Right forelimb (tissue), 1 donor: ENCODE measurements at regions not wholly inside any gene's neighbourhood (a gene's known extent, or its start where the extent isn't known, plus 50 kb on each side); places are given as distances from the start of the nearest gene placed in this dataset.
A peak's percentile ranks its signal among the peaks of the same experiment; 100 is the strongest.

ENCODE experiments used
- DNase-seq: peaks from one replicate; pipeline ENCODE4 v3.0.0-alpha.2; 2018

GRCh38 chr10:128286762-128287500 is 160.7 kb upstream of the MKI67 start:
- DNase-seq: no peak

- no peak for DNase-seq
These were observed 161.7 kb upstream of the MKI67 start for GRCh38 chr10:128287921-128288320.

- no peak for DNase-seq
These were observed 163.4 kb upstream of the MKI67 start for GRCh38 chr10:128289621-128290020.

GRCh38 chr10:128295003-128295402 is 168.8 kb upstream of the MKI67 start:
- no peak for DNase-seq

- DNase-seq: peak; percentile 69
These were observed 170.2 kb upstream of the MKI67 start for GRCh38 chr10:128296253-128297007.

- peak; percentile 66 for DNase-seq
These were observed 171.6 kb upstream of the MKI67 start for GRCh38 chr10:128297709-128298378.

GRCh38 chr10:128298587-128298986 is 172.4 kb upstream of the MKI67 start:
- no peak for DNase-seq

- DNase-seq: no peak
These were observed 174.1 kb upstream of the MKI67 start for GRCh38 chr10:128300290-128300824.

GRCh38 chr10:128301051-128301450 is 174.8 kb upstream of the MKI67 start:
- DNase-seq: no peak

GRCh38 chr10:128302808-128303207 is 176.6 kb upstream of the MKI67 start:
- no peak for DNase-seq

- DNase-seq: no peak
These were observed 178.0 kb upstream of the MKI67 start for GRCh38 chr10:128304271-128304670.

GRCh38 chr10:128305601-128306345 is 179.6 kb upstream of the MKI67 start:
- DNase-seq: no peak

- DNase-seq: no peak
These were observed 180.3 kb upstream of the MKI67 start for GRCh38 chr10:128306535-128306934.

- DNase-seq: no peak
These were observed 180.7 kb upstream of the MKI67 start for GRCh38 chr10:128306966-128307365.

GRCh38 chr10:128307820-128308219 is 181.6 kb upstream of the MKI67 start:
- DNase-seq: no peak

- no peak for DNase-seq
These were observed 184.9 kb upstream of the MKI67 start for GRCh38 chr10:128310971-128311658.

- DNase-seq: no peak
These were observed 186.0 kb upstream of the MKI67 start for GRCh38 chr10:128312250-128312649.

- no peak for DNase-seq
These were observed 188.5 kb upstream of the MKI67 start for GRCh38 chr10:128314686-128315085.

GRCh38 chr10:128316121-128316726 is 190.0 kb upstream of the MKI67 start:
- DNase-seq: no peak

GRCh38 chr10:128316925-128317324 is 190.7 kb upstream of the MKI67 start:
- no peak for DNase-seq

- DNase-seq: no peak
These were observed 192.1 kb upstream of the MKI67 start for GRCh38 chr10:128318366-128318765.

GRCh38 chr10:128318913-128319312 is 192.7 kb upstream of the MKI67 start:
- no peak for DNase-seq
